ENCODE measurements at regions not wholly inside any gene's neighbourhood (a gene's known extent, or its start where the extent isn't known, plus 50 kb on each side); places are given as distances from the start of the nearest gene placed in this dataset.

GRCh38 chr2:64769392-64770044, 115.8 kb upstream of the SERTAD2 start:
- no peak for DNase-seq (ENCODE audit: low read depth)

GRCh38 chr2:64770137-64770780, 116.5 kb upstream of the SERTAD2 start:
- no peak for DNase-seq (ENCODE audit: low read depth)

GRCh38 chr2:64770781-64771334, 117.1 kb upstream of the SERTAD2 start:
- no peak for DNase-seq (ENCODE audit: low read depth)

GRCh38 chr2:64771737-64772136, 118.0 kb upstream of the SERTAD2 start:
- DNase-seq (ENCODE audit: low read depth): no peak

GRCh38 chr2:64773461-64774118, 119.9 kb upstream of the SERTAD2 start:
- DNase-seq (ENCODE audit: low read depth): no peak

- DNase-seq (ENCODE audit: low read depth): no peak
Measured at GRCh38 chr2:64777841-64778240, 124.1 kb upstream of the SERTAD2 start.

GRCh38 chr2:64779117-64779690, 125.5 kb upstream of the SERTAD2 start:
- no peak for DNase-seq (ENCODE audit: low read depth)

- DNase-seq (ENCODE audit: low read depth): no peak
Measured at GRCh38 chr2:64780041-64780440, 126.3 kb upstream of the SERTAD2 start.

- DNase-seq (ENCODE audit: low read depth): no peak
Measured at GRCh38 chr2:64781711-64782390, 128.1 kb upstream of the SERTAD2 start.

- DNase-seq (ENCODE audit: low read depth): no peak
Measured at GRCh38 chr2:64784168-64785061, 130.7 kb upstream of the SERTAD2 start.

GRCh38 chr2:64785245-64785644, 131.5 kb upstream of the SERTAD2 start:
- DNase-seq (ENCODE audit: low read depth): no peak

- DNase-seq (ENCODE audit: low read depth): no peak
Measured at GRCh38 chr2:64786343-64787018, 132.8 kb upstream of the SERTAD2 start.

- no peak for DNase-seq (ENCODE audit: low read depth)
Measured at GRCh38 chr2:64787019-64787365, 133.3 kb upstream of the SERTAD2 start.

- DNase-seq (ENCODE audit: low read depth): no peak
Measured at GRCh38 chr2:64787698-64788097, 134.0 kb upstream of the SERTAD2 start.

- no peak for DNase-seq (ENCODE audit: low read depth)
Measured at GRCh38 chr2:64789466-64790320, 136.0 kb upstream of the SERTAD2 start.

GRCh38 chr2:64792300-64792699, 138.6 kb upstream of the SERTAD2 start:
- DNase-seq (ENCODE audit: low read depth): no peak

- no peak for DNase-seq (ENCODE audit: low read depth)
Measured at GRCh38 chr2:64792995-64793639, 139.4 kb upstream of the SERTAD2 start.

- no peak for DNase-seq (ENCODE audit: low read depth)
Measured at GRCh38 chr2:64793701-64794100, 140.0 kb upstream of the SERTAD2 start.

- no peak for DNase-seq (ENCODE audit: low read depth)
Measured at GRCh38 chr2:64794426-64794995, 140.8 kb upstream of the SERTAD2 start.
